ENCODE measurements at regions not wholly inside any gene's neighbourhood (a gene's known extent, or its start where the extent isn't known, plus 50 kb on each side); places are given as distances from the start of the nearest gene placed in this dataset.

DNA sequence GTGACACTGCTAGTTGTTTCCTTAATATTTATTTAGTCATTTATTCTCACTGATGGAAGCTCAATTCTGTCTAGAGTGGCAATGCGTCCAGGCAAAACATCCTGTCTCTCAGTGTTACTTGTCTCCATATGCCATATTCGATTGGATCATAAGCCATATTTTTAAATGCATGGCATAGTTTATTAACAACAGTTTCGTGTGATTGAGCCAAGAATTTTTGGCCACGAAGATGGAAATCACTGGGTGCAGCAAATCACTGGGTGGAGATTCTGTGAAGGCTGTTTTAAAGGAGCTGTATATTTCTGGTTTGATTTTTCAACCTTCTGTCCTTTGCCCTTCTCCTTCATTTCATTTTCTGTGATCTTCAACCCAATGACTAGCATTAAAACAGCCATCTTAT lies 205.2 kb downstream of the JRKL start:
- H3K9ac ChIP-seq (ENCODE audit: control insufficient read depth, insufficient read depth, low read length): no peak overlapping the region
- POLR2A ChIA-PET: no interaction called here
- no peak overlapping the region for H3K4me2 ChIP-seq (ENCODE audit: control insufficient read depth, insufficient read depth)
- SMC1A ChIA-PET (ENCODE audit: uncharacterized antibody, unreplicated experiment): no interaction called here
- H3K27ac ChIP-seq (ENCODE audit: control insufficient read depth, insufficient read depth): no peak overlapping the region
- BruUV-seq (replicated peaks): no TSS peak
- H3K4me3 ChIP-seq: no peak overlapping the region
- no peak overlapping the region for H2AFZ ChIP-seq (ENCODE audit: control insufficient read depth, low read depth, low read length)
- FAIRE-seq (no peak), DNase-seq (ENCODE audit: low read depth, low spot score) (no peak), ATAC-seq (no peak)
- no peaks in the 10 kb centered on the region for H3K36me3 ChIP-seq (ENCODE audit: control insufficient read depth in 2 of 2, insufficient read depth in 2 of 2, low read length in 1 of 2)
- CTCF ChIA-PET: no interaction called here
- no peaks in the 10 kb centered on the region for H3K9me3 ChIP-seq (replicated peaks; ENCODE audit: control insufficient read depth, insufficient read depth, low read length)
- 23% methylated on average over 4 of the region's 4 CpGs for WGBS (ENCODE audit: insufficient coverage, insufficient replicate concordance, low lambda C conversion rate, missing lambda C conversion rate)
- intact Hi-C loops (cut with micrococcal nuclease; ENCODE audit: unreplicated experiment): no loop called here
- in situ Hi-C loops (cut with MboI): no loop called here
- RAD21 ChIA-PET (ENCODE audit: unreplicated experiment): interaction anchor here (1.0 kb wide), 1 partner anchor 33 kb away, joined by 3 read pairs; no protein-coding TSS in a partner anchor
- H3K27me3 ChIP-seq (replicated peaks in 1 of 2; ENCODE audit: control insufficient read depth in 2 of 2, insufficient read depth in 2 of 2, low read length in 1 of 2): no peaks in the 10 kb centered on the region; a peak in 1 of 4 replicates
- H3K79me2 ChIP-seq (ENCODE audit: control insufficient read depth, insufficient read depth, low read length): no peaks in the 10 kb centered on the region
- H4K20me1 ChIP-seq (ENCODE audit: control insufficient read depth, insufficient read depth): no peaks in the 10 kb centered on the region
- TF ChIP-seq CHD4 (IDR thresholded peaks at IDR 0.05) (no peak), RFX5 (IDR thresholded peaks at IDR 0.05; ENCODE audit: low read depth, low read length) (no peak), BMI1 (IDR thresholded peaks at IDR 0.05; ENCODE audit: borderline replicate concordance) (no peak), SREBF2 (IDR thresholded peaks at IDR 0.05; ENCODE audit: low read length) (no peak), SMARCA5 (IDR thresholded peaks at IDR 0.05) (no peak), ZZZ3 (IDR thresholded peaks at IDR 0.05; ENCODE audit: control insufficient read depth, insufficient read length, low read depth) (no peak), LARP7 (IDR thresholded peaks at IDR 0.05) (no peak), CBFB (IDR thresholded peaks at IDR 0.05; ENCODE audit: low read depth) (no peak)
- no peaks in the 10 kb centered on the region for H3K4me1 ChIP-seq (ENCODE audit: control insufficient read depth, insufficient read depth, low read length)

- no peaks in the 10 kb centered on the region for H4K20me1 ChIP-seq (ENCODE audit: control insufficient read depth, insufficient read depth)
- in situ Hi-C loops (cut with MboI): no loop called here
- no peak overlapping the region for H3K4me2 ChIP-seq (ENCODE audit: control insufficient read depth, insufficient read depth)
- no peaks in the 10 kb centered on the region for H3K9me3 ChIP-seq (replicated peaks; ENCODE audit: control insufficient read depth, insufficient read depth, low read length)
- DNase-seq (ENCODE audit: low read depth, low spot score) (no peak), FAIRE-seq (no peak), ATAC-seq (no peak)
- no peak for TF ChIP-seq FOS (IDR thresholded peaks at IDR 0.05; ENCODE audit: borderline replicate concordance, extremely low read depth, insufficient read length)
- BruUV-seq (replicated peaks): no TSS peak
- CTCF ChIA-PET: no interaction called here
- no peaks in the 10 kb centered on the region for H3K79me2 ChIP-seq (ENCODE audit: control insufficient read depth, insufficient read depth, low read length)
- intact Hi-C loops (cut with micrococcal nuclease; ENCODE audit: unreplicated experiment): no loop called here
- SMC1A ChIA-PET (ENCODE audit: uncharacterized antibody, unreplicated experiment): no interaction called here
- H2AFZ ChIP-seq (ENCODE audit: control insufficient read depth, low read depth, low read length): no peak overlapping the region
- RAD21 ChIA-PET (ENCODE audit: unreplicated experiment): no interaction called here
- no peak overlapping the region for H3K27ac ChIP-seq (ENCODE audit: control insufficient read depth, insufficient read depth)
- WGBS (ENCODE audit: insufficient coverage, insufficient replicate concordance, low lambda C conversion rate, missing lambda C conversion rate): 2% methylated on average over 4 of the region's 4 CpGs
- H3K4me1 ChIP-seq (ENCODE audit: control insufficient read depth, insufficient read depth, low read length): no peaks in the 10 kb centered on the region
- no peaks in the 10 kb centered on the region for H3K27me3 ChIP-seq (replicated peaks in 1 of 2; ENCODE audit: control insufficient read depth in 2 of 2, insufficient read depth in 2 of 2, low read length in 1 of 2)
- H3K4me3 ChIP-seq: no peak overlapping the region
- POLR2A ChIA-PET: no interaction called here
- no peaks in the 10 kb centered on the region for H3K36me3 ChIP-seq (ENCODE audit: control insufficient read depth in 2 of 2, insufficient read depth in 2 of 2, low read length in 1 of 2)
- no peak overlapping the region for H3K9ac ChIP-seq (ENCODE audit: control insufficient read depth, insufficient read depth, low read length)
Observed at GRCh38 chr11:96607864-96608558, 218.2 kb downstream of the JRKL start.

All from GM12878 (cell line).